C4-2B (cell line): ENCODE measurements at regions not wholly inside any gene's neighbourhood (a gene's known extent, or its start where the extent isn't known, plus 50 kb on each side); places are given as distances from the start of the nearest gene placed in this dataset.

Experiments used
- H3K27ac ChIP-seq: fragments of 450-650 bp; 2 replicates; pipeline ENCODE4 v1.5.1; 2017
- CTCF ChIP-seq: fragments of 450-650 bp; conservative IDR thresholded peaks from 2 replicates; pipeline ENCODE4 v1.5.1; 2017; ENCODE audit warnings: mild to moderate bottlenecking
- ZFX ChIP-seq: fragments of 450-650 bp; IDR thresholded peaks from 2 replicates; pipeline ENCODE4 v1.6.1; 2017

GRCh38 chr6:86535100-86535499, 402.2 kb upstream of the HTR1E start:
- TF ChIP-seq CTCF, result no peak
- TF ChIP-seq ZFX, result no peak
- no peak overlapping the region for H3K27ac ChIP-seq

- no peak overlapping the region for H3K27ac ChIP-seq
- no peak for TF ChIP-seq ZFX
- TF ChIP-seq CTCF, result no peak
These were observed 407.7 kb upstream of the HTR1E start for GRCh38 chr6:86529635-86530034.

- no peak for TF ChIP-seq CTCF
- TF ChIP-seq ZFX, result no peak
- no peak overlapping the region for H3K27ac ChIP-seq
These were observed 411.1 kb upstream of the HTR1E start for GRCh38 chr6:86526238-86526637.

GRCh38 chr6:86516087-86516486, 421.2 kb upstream of the HTR1E start:
- no peak for TF ChIP-seq ZFX
- TF ChIP-seq CTCF, result no peak
- H3K27ac ChIP-seq, result no peak overlapping the region

GRCh38 chr6:86511962-86512361, 425.4 kb upstream of the HTR1E start:
- TF ChIP-seq ZFX (no peak), CTCF (no peak)
- no peak overlapping the region for H3K27ac ChIP-seq

- no peak for TF ChIP-seq CTCF
- no peak for TF ChIP-seq ZFX
These were observed 429.1 kb upstream of the HTR1E start for GRCh38 chr6:86508230-86508629.

DNA sequence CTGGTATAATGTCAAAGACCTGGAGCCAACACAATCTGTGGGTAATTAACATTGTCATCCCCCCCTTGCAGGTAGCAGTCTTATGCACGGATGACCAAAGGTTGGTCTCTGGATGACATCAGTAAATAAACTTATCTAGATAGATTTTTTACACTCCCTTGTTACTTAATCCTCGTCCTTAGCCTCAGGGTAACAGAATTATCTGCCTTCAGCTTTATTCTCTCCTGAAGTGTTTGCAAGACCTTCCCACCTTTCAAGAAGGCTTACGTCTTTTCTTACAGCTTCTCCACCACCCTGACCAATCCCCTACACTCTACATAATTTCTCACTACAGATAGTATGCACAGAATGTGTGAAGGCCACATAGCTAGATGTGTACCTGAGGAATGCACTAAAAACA, 434.8 kb upstream of the HTR1E start:
- H3K27ac ChIP-seq, result no peak overlapping the region
- TF ChIP-seq ZFX, result no peak
- no peak for TF ChIP-seq CTCF

More at GRCh38 chr6:86508230-86508629, 429.1 kb upstream of the HTR1E start:
- H3K27ac ChIP-seq, result no peak overlapping the region
